K562 (cell line): ENCODE measurements at regions not wholly inside any gene's neighbourhood (a gene's known extent, or its start where the extent isn't known, plus 50 kb on each side); places are given as distances from the start of the nearest gene placed in this dataset.

ENCODE experiments used
- ATAC-seq: fragments of 200-7000 bp; cut with Tn5 transposase; 3 replicates; pipeline ENCODE4 v1.9.1; 2020; ENCODE audit warnings: moderate library complexity
- BruUV-seq: library from RNA; stranded (reverse); fragments of 400-500 nt; replicated peaks from 2 replicates; lab custom pipeline; 2021; lab: Mats Ljungman, UMichigan
- CTCF ChIA-PET: fragments of 300-600 bp; formaldehyde crosslinking; extraction: SDS; loops from one replicate; lab custom pipeline; 2021; ENCODE audit warnings: low intra/inter-chr PET ratio; lab: Yijun Ruan, JAX
- POLR2A ChIA-PET: fragments of 300-600, 350-650 bp; sonication (Branson Sonifier 250); formaldehyde crosslinking; extraction: SDS; loops from one replicate; lab custom pipeline; 2021; ENCODE audit warnings: antibody characterized with exemption, inconsistent platforms; lab: Yijun Ruan, JAX
- DNase-seq, 4 experiments: peaks; one replicate each; pipeline versions ENCODE4 v3.0.0 to v3.0.0-alpha.2; 2011 to 2018; ENCODE audit warnings: low spot score in 3 of 4, mixed read lengths in 3 of 4; ENCODE audit errors: extremely low read depth in 1 of 4
- FAIRE-seq: peaks from 2 replicates; lab custom pipeline; 2011; peaks lifted over from hg19 to GRCh38; lab: Jason Lieb, UNC
- H2AFZ ChIP-seq: 2 replicates; pipeline ENCODE4 v1.6.0; 2011; ENCODE audit warnings: low read depth, low read length, control low read depth, inconsistent platforms
- H3K27ac ChIP-seq: fragments of 200-600 bp; 3 replicates; pipeline ENCODE4 v1.8.0; 2011; ENCODE audit warnings: low read depth, mild to moderate bottlenecking, control low read depth, inconsistent platforms, low read length, moderate library complexity, mixed read lengths; ENCODE audit errors: extremely low read depth
- H3K27me3 ChIP-seq, 2 experiments: fragments of 300-600 bp in 1 of 2; 2 replicates in 1 of 2; 3 replicates in 1 of 2; pipeline versions ENCODE4 v1.6.0 to v1.8.0; 2011; ENCODE audit warnings: inconsistent platforms in 2 of 2, low read length in 2 of 2, mild to moderate bottlenecking in 1 of 2, mixed read lengths in 1 of 2, moderate library complexity in 1 of 2; ENCODE audit not compliant: control insufficient read depth in 2 of 2, insufficient read depth in 2 of 2
- H3K36me3 ChIP-seq: fragments of 300-600 bp; 3 replicates; pipeline ENCODE4 v1.8.0; 2011; ENCODE audit warnings: mild to moderate bottlenecking, low read length, inconsistent platforms; ENCODE audit not compliant: control insufficient read depth, insufficient read depth
- H3K4me1 ChIP-seq, 2 experiments: fragments of 200-600 bp in 1 of 2; replicated peaks in 1 of 2; 2 replicates in 1 of 2; 3 replicates in 1 of 2; pipeline versions ENCODE4 v1.5.1 to v1.8.0; 2011; ENCODE audit warnings: inconsistent platforms in 2 of 2, low read length in 2 of 2, mild to moderate bottlenecking in 1 of 2, mixed read lengths in 1 of 2, moderate library complexity in 1 of 2; ENCODE audit not compliant: control insufficient read depth in 2 of 2, insufficient read depth in 2 of 2
- H3K4me2 ChIP-seq: 2 replicates; pipeline ENCODE4 v1.6.1; 2011; ENCODE audit warnings: low read length, control low read depth, inconsistent platforms, mixed read lengths; ENCODE audit not compliant: insufficient read depth
- H3K4me3 ChIP-seq: fragments of 200-600 bp; sonication (generic), shearing (Covaris generic); 2 replicates; pipeline ENCODE4 v1.5.1; 2016; ENCODE audit warnings: control low read depth, inconsistent platforms
- H3K79me2 ChIP-seq: fragments of 200-600 bp; 3 replicates; pipeline ENCODE4 v1.8.0; 2011; ENCODE audit warnings: low read length, inconsistent platforms; ENCODE audit not compliant: control insufficient read depth, insufficient read depth
- H3K9ac ChIP-seq, 2 experiments: 2 replicates each; pipeline versions ENCODE4 v1.6.0 to v1.6.1; 2011; ENCODE audit warnings: low read depth in 2 of 2, low read length in 2 of 2, control low read depth in 1 of 2, inconsistent platforms in 1 of 2, mild to moderate bottlenecking in 1 of 2, mixed read lengths in 1 of 2; ENCODE audit not compliant: insufficient read depth in 1 of 2
- H3K9me1 ChIP-seq: one replicate; pipeline ENCODE4 v1.6.0; 2011; ENCODE audit warnings: inconsistent platforms, mild to moderate bottlenecking, low read length, moderate library complexity; ENCODE audit not compliant: control insufficient read depth, insufficient read depth
- H3K9me3 ChIP-seq: replicated peaks from 2 replicates; pipeline ENCODE4 v1.5.1; 2011; ENCODE audit warnings: low read depth, low read length, inconsistent platforms; ENCODE audit not compliant: control insufficient read depth, insufficient read depth
- H4K20me1 ChIP-seq: replicated peaks from 2 replicates; pipeline ENCODE4 v1.6.1; 2011; ENCODE audit warnings: low read length, inconsistent platforms, mixed read lengths; ENCODE audit not compliant: control insufficient read depth, insufficient read depth
- ADNP ChIP-seq: fragments of 200-800 bp; sonication (Bioruptor generic); IDR thresholded peaks from 2 replicates; pipeline ENCODE4 v1.6.1; 2016; ENCODE audit warnings: missing genetic modification characterization, missing compliant biosample characterization
- KLF6 ChIP-seq: fragments of 250-450 bp; sonication (Bioruptor Pico); IDR thresholded peaks from 2 replicates; pipeline ENCODE4 v1.4.0; 2020; ENCODE audit warnings: mild to moderate bottlenecking, moderate library complexity, borderline replicate concordance
- PREB ChIP-seq: sonication (generic); formaldehyde crosslinking; IDR thresholded peaks from 2 replicates; pipeline ENCODE4 v1.8.1; 2023; ENCODE audit warnings: mild to moderate bottlenecking, missing genetic modification reagents
- RFX1 ChIP-seq: fragments of 450-650 bp; IDR thresholded peaks from 2 replicates; pipeline ENCODE4 v1.6.1; 2016; ENCODE audit warnings: mild to moderate bottlenecking, moderate library complexity
- STAG1 ChIP-seq: sonication (generic); formaldehyde crosslinking; IDR thresholded peaks from 2 replicates; pipeline ENCODE4 v1.5.0; 2020; ENCODE audit warnings: missing genetic modification reagents, borderline replicate concordance
- TOE1 ChIP-seq, 2 experiments: fragments of 450-650 bp in 1 of 2; sonication (generic) in 1 of 2; formaldehyde crosslinking in 1 of 2; IDR thresholded peaks; 2 replicates each; pipeline versions ENCODE4 v1.7.1 to v1.8.0; 2016 to 2022; ENCODE audit warnings: borderline replicate concordance in 2 of 2, mild to moderate bottlenecking in 2 of 2, antibody characterized with exemption in 1 of 2, inconsistent platforms in 1 of 2, low read depth in 1 of 2, missing genetic modification reagents in 1 of 2, moderate library complexity in 1 of 2
- WGBS: fragments of 100-300 bp; shearing (Covaris generic); methylation state at CpG from one replicate; pipeline ENCODE4 v1.1.6; 2016; ENCODE audit warnings: low coverage, mixed read lengths; ENCODE audit not compliant: insufficient coverage; ENCODE audit errors: missing lambda C conversion rate; 5-methylcytosine and 5-hydroxymethylcytosine counted together
- in situ Hi-C: fragments of 300-500 bp; cut with MboI; formaldehyde crosslinking; loops from 4 replicates; pipeline ENCODE4 v1.15.0; 2018; ENCODE audit warnings: inconsistent platforms, mixed read lengths
- intact Hi-C: fragments of 100-400 bp; cut with micrococcal nuclease; formaldehyde crosslinking; loops from 2 replicates; pipeline ENCODE4 v1.14.2; 2022
- TF ChIP-seq, protein P1 (sequence below), 2 experiments: fragments of 150-350 bp in 1 of 2; IDR thresholded peaks; 2 replicates each; pipeline ENCODE4 v1.6.1; 2012 to 2016; ENCODE audit warnings: low read depth in 2 of 2, low read length in 2 of 2, mild to moderate bottlenecking in 1 of 2, moderate library complexity in 1 of 2

- Histone ChIP-seq H3K9me1 (no peaks in the 10 kb centered on the region), H3K9ac (no peak overlapping the region), H3K4me1 (no peaks in the 10 kb centered on the region), H3K36me3 (no peaks in the 10 kb centered on the region), H3K27me3 (no peaks in the 10 kb centered on the region), H2AFZ (no peak overlapping the region), H3K27ac (no peak overlapping the region), H3K4me3 (no peak overlapping the region), H3K4me2 (no peak overlapping the region), H3K79me2 (no peaks in the 10 kb centered on the region), H4K20me1 (no peaks in the 10 kb centered on the region), H3K9me3 (no peaks in the 10 kb centered on the region; the same call in 1 of the 2 replicates)
- no peak for FAIRE-seq
- CTCF ChIA-PET: no interaction called here
- in situ Hi-C loops (no loop called here), intact Hi-C loops (no loop called here)
- POLR2A ChIA-PET: no interaction called here
- WGBS: 1% methylated on average over 5 of the region's 5 CpGs
- BruUV-seq: no TSS peak
- DNase-seq: no peak
- TF ChIP-seq STAG1 (CRISPR knock-in tag) (no peak), PREB (no peak), KLF6 (CRISPR knock-in tag) (no peak)
- ATAC-seq: no peak
Observed at GRCh38 chr6:23089981-23090380, 520.6 kb downstream of the HDGFL1 start.

- intact Hi-C loops (no loop called here), in situ Hi-C loops (no loop called here)
- Histone ChIP-seq H3K4me2 (no peak overlapping the region), H3K79me2 (no peaks in the 10 kb centered on the region), H3K9ac (no peak overlapping the region), H3K4me1 (no peaks in the 10 kb centered on the region), H3K36me3 (no peaks in the 10 kb centered on the region), H3K4me3 (no peak overlapping the region), H2AFZ (no peak overlapping the region), H3K27me3 (no peaks in the 10 kb centered on the region), H3K9me1 (no peaks in the 10 kb centered on the region), H3K27ac (no peak overlapping the region), H4K20me1 (no peaks in the 10 kb centered on the region), H3K9me3 (no peaks in the 10 kb centered on the region; the same call in 1 of the 2 replicates)
- POLR2A ChIA-PET: no interaction called here
- BruUV-seq: no TSS peak
- WGBS: 0% methylated on average over 3 of the region's 3 CpGs
- CTCF ChIA-PET: no interaction called here
- DNase-seq (no peak), FAIRE-seq (no peak), ATAC-seq (no peak)
- TF ChIP-seq RFX1 (no peak), TOE1 (IDR thresholded peaks at IDR 0.05; ENCODE audit: borderline replicate concordance) (no peak), TOE1 (CRISPR knock-in tag; IDR thresholded peaks at IDR 0.05; ENCODE audit: borderline replicate concordance, low read depth) (no peak), ADNP (tag) (no peak)
- TF ChIP-seq, protein P1, sequence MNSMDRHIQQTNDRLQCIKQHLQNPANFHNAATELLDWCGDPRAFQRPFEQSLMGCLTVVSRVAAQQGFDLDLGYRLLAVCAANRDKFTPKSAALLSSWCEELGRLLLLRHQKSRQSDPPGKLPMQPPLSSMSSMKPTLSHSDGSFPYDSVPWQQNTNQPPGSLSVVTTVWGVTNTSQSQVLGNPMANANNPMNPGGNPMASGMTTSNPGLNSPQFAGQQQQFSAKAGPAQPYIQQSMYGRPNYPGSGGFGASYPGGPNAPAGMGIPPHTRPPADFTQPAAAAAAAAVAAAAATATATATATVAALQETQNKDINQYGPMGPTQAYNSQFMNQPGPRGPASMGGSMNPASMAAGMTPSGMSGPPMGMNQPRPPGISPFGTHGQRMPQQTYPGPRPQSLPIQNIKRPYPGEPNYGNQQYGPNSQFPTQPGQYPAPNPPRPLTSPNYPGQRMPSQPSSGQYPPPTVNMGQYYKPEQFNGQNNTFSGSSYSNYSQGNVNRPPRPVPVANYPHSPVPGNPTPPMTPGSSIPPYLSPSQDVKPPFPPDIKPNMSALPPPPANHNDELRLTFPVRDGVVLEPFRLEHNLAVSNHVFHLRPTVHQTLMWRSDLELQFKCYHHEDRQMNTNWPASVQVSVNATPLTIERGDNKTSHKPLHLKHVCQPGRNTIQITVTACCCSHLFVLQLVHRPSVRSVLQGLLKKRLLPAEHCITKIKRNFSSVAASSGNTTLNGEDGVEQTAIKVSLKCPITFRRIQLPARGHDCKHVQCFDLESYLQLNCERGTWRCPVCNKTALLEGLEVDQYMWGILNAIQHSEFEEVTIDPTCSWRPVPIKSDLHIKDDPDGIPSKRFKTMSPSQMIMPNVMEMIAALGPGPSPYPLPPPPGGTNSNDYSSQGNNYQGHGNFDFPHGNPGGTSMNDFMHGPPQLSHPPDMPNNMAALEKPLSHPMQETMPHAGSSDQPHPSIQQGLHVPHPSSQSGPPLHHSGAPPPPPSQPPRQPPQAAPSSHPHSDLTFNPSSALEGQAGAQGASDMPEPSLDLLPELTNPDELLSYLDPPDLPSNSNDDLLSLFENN (IDR thresholded peaks at IDR 0.05; ENCODE audit: low read depth in 2 of 2, low read length in 2 of 2): no peak
Observed at GRCh38 chr6:23091795-23092194, 522.4 kb downstream of the HDGFL1 start.
